ENCODE measurements at regions not wholly inside any gene's neighbourhood (a gene's known extent, or its start where the extent isn't known, plus 50 kb on each side); places are given as distances from the start of the nearest gene placed in this dataset.

GRCh38 chr2:157164891-157165290 lies 92.6 kb upstream of the GALNT5 start:
- DNase-seq = no peak

- DNase-seq = no peak
These were observed 89.0 kb upstream of the GALNT5 start for GRCh38 chr2:157168501-157168900.

GRCh38 chr2:157169889-157170288 lies 87.6 kb upstream of the GALNT5 start:
- no peak for DNase-seq

- DNase-seq = no peak
These were observed 87.2 kb upstream of the GALNT5 start for GRCh38 chr2:157170299-157170698.

- no peak for DNase-seq
These were observed 85.3 kb upstream of the GALNT5 start for GRCh38 chr2:157172239-157172638.

- DNase-seq = no peak
These were observed 84.5 kb upstream of the GALNT5 start for GRCh38 chr2:157172866-157173578.

- no peak for DNase-seq
These were observed 83.7 kb upstream of the GALNT5 start for GRCh38 chr2:157173740-157174184.

GRCh38 chr2:157174321-157174720 lies 83.2 kb upstream of the GALNT5 start:
- DNase-seq = no peak

- no peak for DNase-seq
These were observed 80.9 kb upstream of the GALNT5 start for GRCh38 chr2:157176602-157177001.

GRCh38 chr2:157178874-157179273 lies 78.6 kb upstream of the GALNT5 start:
- DNase-seq = peak; percentile 4

- DNase-seq = no peak
These were observed 78.0 kb upstream of the GALNT5 start for GRCh38 chr2:157179324-157180105.

- DNase-seq = no peak
These were observed 77.1 kb upstream of the GALNT5 start for GRCh38 chr2:157180359-157180758.

GRCh38 chr2:157181234-157181633 lies 76.3 kb upstream of the GALNT5 start:
- no peak for DNase-seq

- no peak for DNase-seq
These were observed 75.2 kb upstream of the GALNT5 start for GRCh38 chr2:157182204-157182709.

- no peak for DNase-seq
These were observed 74.6 kb upstream of the GALNT5 start for GRCh38 chr2:157182834-157183396.

- no peak for DNase-seq
These were observed 73.2 kb upstream of the GALNT5 start for GRCh38 chr2:157184161-157184895.

- no peak for DNase-seq
These were observed 71.9 kb upstream of the GALNT5 start for GRCh38 chr2:157185476-157186227.

- DNase-seq = no peak
These were observed 67.4 kb upstream of the GALNT5 start for GRCh38 chr2:157190151-157190550.

- DNase-seq = no peak
These were observed 66.3 kb upstream of the GALNT5 start for GRCh38 chr2:157191186-157191585.

GRCh38 chr2:157192445-157193423 lies 64.8 kb upstream of the GALNT5 start:
- DNase-seq = no peak

- no peak for DNase-seq
These were observed 64.0 kb upstream of the GALNT5 start for GRCh38 chr2:157193461-157193860.
